GM18499 (cell line): ENCODE measurements at regions not wholly inside any gene's neighbourhood (a gene's known extent, or its start where the extent isn't known, plus 50 kb on each side); places are given as distances from the start of the nearest gene placed in this dataset.

Source experiments
- ATAC-seq: cut with Tn5 transposase; IDR thresholded peaks from one replicate; pipeline ENCODE4 v1.9.1; 2021; ENCODE audit warnings: moderate number of reproducible peaks; ENCODE audit not compliant: insufficient read depth, unreplicated experiment

DNA sequence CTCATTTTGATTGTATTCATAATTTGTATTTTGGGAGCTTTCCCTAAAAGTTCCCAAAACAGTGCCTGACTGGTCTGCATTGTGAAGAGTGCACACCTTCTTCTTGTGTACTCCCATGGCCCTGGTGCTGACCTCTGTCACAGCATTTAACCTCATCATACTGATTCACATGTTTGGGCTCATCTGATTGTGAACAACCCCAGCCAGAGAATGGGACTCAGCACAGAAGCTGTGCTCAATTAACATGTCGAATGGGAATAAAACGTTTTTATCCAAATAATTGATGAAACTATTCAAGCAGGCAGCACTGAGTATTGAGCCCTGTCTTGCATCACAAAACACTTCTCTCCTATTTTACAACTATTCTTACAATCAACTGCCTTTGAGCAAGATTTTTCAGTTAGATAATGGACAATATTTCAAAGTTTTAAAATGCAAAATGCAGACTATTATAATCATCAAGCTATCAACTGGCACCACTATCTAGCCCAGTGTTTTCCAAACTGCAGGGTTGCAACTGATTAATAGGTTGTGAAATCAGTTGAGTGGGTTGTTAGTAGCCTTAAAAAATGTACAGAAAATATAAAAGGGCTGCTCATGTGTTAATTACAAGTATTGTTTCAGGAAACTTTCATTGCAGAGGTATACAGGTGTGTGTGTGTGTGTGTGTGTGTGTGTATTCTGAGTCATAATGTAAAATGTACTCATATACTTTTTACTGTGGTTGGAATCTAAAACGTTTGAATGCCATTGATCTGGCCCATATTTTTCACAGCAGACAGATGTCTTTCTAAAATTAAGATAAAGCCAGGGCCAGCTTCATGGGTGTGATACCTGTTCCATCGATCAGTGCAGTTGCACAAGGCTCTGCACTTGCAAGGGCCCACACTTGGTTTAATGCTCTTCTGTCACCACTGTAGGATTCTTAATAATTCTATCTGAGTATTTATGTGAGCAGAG is 190.5 kb downstream of the PIK3R1 start:
- no peak for ATAC-seq

DNA sequence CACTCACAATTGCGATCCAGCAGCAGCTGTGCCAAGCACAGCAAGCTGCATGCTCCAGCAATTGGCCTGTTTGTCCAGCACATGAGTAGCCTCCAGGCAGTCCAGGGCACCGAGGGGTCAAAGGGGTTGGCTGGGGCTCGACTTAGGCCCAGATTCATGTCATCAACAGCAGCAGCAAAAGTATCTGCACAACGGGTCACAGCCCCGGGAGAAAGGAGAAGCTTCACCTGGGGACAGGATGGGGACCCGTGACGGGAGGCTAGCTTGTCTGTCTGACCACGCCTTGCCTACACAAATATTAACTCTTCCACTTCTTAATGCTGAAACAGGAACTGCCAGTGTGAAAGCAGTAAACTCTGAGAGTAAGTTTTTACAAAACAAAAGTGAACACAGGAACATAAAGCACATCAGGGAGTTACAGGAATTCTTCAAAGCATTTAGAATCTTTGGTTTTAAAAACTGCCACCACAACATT is 191.2 kb downstream of the PIK3R1 start:
- peak; percentile 75 for ATAC-seq

- ATAC-seq, result no peak
Observed at GRCh38 chr5:68407311-68408239, 192.0 kb downstream of the PIK3R1 start.

- no peak for ATAC-seq
Observed at GRCh38 chr5:68408345-68408871, 192.9 kb downstream of the PIK3R1 start.

- no peak for ATAC-seq
Observed at GRCh38 chr5:68409259-68409658, 193.7 kb downstream of the PIK3R1 start.

DNA sequence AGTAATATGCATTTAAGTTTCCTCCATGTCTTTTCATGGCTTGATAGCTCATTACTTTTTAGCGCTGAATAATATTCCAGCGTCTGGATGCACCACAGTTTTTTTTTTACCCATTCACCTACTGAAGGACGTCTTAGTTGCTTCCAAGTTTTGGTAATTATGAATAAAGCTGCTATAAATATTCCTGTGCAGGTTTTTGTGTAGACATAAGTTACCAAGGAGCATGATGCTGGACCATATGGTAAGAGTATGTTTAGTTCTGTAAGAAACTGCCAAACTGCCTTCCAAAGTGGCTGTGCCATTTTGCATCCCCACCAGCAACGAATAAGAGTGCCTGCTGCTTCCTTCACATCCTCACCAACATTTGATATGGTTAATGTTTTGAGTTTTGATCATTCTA is 195.6 kb downstream of the PIK3R1 start:
- no peak for ATAC-seq

- ATAC-seq, result no peak
Observed at GRCh38 chr5:68415177-68416085, 199.9 kb downstream of the PIK3R1 start.

DNA sequence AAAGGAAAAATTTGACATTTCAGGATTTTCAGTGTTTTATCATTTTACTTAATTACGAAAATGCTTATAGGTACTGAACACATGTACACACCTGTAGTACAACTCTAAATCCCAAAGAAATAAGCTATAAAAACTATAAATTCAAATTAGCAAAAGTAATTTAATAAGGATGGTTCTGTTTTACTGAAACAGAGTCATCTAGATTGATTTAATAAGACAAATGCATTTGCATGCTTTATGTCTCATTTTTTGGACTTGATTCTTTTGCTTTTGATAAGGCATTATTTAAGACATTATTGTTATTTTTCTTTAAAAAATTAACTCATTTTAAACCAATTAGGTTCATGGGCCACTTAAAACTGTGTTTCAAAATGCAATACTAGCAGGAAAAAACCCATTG is 201.2 kb downstream of the PIK3R1 start:
- no peak for ATAC-seq

- no peak for ATAC-seq
Observed at GRCh38 chr5:68418201-68418600, 202.6 kb downstream of the PIK3R1 start.

DNA sequence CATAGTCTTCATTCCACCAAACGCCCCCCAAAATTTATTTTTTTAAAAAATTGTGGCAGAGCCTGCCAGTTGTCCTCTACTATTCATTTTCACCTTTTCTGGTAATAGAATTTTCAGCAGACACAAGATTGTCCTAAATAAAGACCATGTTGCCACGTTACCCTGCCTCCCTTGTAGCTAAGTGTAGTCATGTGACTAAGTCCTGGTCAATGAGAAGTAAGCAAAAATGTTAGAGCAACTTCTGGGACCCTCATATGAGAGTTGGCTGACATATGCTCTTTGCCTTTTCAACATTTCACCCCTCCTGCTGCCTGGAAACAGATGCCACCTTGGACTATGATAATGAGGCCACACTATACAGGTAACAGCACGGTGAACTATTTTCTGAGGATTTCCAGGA is 203.1 kb downstream of the PIK3R1 start:
- no peak for ATAC-seq

DNA sequence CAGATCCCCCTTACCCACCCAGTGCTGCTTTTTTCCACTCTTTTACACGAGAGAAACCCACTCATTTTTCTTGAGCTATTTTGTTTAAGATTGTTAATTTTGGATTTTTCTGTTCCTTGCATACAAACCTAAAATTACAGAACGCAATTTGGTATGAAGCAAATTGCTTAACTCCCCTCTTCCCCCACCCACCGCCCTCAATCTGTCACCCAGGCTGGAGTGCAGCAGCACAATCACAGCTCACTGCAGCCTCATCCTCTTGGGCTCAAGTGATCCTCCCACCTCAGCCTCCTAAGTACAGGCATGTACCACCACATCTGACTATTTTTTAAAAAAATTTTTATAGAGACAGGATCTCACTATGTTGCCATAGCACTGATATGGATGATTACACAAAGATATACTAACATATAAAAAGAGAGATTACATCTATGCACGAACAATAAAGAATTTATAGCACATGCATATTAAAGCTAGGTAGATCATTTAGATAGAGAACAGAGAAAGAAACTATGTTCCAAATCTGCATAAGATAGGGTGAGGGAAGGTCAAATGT is 203.6 kb downstream of the PIK3R1 start:
- no peak for ATAC-seq

GRCh38 chr5:68419637-68420452 is 204.3 kb downstream of the PIK3R1 start:
- no peak for ATAC-seq

DNA sequence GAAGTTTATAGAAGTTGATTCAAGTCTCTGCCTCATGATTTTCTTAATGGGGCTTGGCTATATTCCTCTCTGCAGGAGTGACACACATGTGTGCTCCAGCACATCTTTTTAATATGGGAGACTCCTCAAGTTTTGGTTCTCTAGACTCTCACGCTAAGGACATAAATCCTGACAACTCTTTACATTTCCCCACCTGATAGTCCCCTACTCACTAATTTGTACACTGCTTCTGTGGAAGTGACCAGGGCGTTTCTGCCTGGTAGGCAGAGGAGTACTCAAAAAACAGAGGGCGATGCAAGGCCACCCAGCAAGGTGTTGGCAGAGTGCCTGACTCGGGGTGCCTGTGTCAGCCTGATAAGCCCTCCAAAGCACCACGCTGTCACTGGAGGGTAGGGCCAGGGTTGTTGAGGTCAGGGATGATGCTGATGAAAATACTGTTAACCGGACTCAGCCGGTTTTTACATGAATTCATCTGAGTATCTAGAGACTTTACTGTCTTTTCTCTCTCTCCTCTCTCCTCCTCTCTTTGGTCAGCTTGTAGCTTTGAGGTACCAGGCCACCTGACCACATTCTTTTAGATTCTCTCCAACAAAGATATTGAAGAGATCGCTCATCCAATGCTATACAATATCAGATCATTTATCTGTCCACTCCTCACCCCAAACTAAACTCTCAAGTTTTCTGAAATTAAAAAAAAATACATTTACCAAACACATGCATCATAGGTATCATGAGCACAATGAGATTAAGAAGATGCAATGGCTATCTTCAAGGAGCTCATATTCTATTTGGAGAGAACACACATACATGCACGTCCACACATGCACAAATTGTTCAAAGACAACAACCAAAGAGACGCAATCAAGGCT is 205.2 kb downstream of the PIK3R1 start:
- no peak for ATAC-seq

GRCh38 chr5:68421485-68422220 is 206.1 kb downstream of the PIK3R1 start:
- ATAC-seq, result no peak

DNA sequence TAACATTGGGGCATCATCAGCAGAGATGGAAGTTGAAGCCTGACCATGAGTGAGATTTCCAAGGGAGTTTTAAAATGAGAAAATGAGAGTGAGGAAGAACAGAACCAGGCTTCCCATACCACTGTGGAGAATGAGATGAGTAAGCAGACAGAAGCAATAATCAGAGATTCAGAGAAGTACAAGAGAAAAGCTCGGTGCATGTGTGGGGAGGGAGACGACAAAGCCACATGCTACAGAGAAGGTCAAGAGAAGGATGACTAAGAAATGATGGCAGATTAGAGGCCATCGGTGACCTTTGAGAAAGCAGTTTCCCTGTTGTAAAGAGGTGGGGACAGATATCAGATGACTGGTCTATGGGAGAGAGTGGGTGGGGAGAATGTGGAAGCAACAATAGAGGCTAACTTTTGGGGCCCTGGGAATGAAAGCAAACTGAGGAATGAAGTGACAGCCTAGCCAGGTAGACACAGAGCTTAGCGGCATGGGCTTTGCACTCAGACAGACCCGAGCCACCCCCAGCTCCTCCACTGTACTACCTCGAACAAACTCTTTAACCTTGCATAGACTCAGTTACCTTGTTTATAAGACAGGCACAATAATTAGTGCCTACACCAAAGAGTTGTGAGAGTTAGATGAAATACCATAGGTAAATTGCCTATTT is 207.7 kb downstream of the PIK3R1 start:
- ATAC-seq, result no peak

DNA sequence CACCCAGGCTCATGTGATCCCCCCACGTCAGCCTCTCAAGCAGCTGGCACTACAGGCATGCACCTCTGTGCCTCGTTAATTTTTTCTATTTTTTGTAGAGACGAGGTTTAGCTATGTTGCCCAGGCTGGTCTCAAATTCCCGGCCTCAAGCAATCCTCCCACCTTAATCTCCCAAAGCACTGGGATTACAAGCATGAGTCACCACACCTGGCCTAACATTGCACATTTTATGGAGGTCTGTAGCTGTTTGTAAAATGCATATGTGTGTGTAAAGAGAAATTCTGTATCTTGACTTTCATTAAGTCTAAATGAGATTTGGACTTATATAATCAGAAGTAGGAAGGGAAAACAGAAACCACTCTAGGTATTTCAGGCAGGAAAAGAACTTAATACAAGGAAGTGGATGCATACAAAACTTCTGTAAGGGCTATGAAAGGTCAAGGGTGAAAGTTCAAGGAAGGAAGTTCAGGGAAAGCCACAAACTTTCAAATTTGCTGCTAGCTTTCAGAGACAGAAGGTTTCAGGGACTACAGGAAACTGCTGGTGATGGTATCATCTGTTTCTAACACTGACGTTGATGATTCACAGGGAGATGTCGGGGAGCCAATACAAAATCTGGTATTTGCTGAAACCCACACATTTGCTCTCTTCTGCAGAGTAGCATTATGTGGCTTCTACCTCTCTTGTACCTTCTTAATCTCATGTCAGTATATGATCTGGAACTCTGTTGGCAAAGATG is 209.4 kb downstream of the PIK3R1 start:
- no peak for ATAC-seq
